Gastrocnemius medialis (tissue), 4 donors: ENCODE measurements at regions not wholly inside any gene's neighbourhood (a gene's known extent, or its start where the extent isn't known, plus 50 kb on each side); places are given as distances from the start of the nearest gene placed in this dataset.

Experiments used
- ATAC-seq, 2 donors: fragments of 150-250 bp; one replicate each; pipeline ENCODE4 v1.9.1; 2016
- DNase-seq, 2 donors: peaks; one replicate each; pipeline ENCODE4 v3.0.0-alpha.2; 2019
- H3K27ac ChIP-seq, 4 donors: fragments of 200-600 bp; sonication (generic); 1 replicate in 1 of 4; 2 replicates in 3 of 4; pipeline ENCODE4 v1.5.1; 2016 to 2018; ENCODE audit warnings: mild to moderate bottlenecking in 2 of 4, moderate library complexity in 1 of 4
- H3K27me3 ChIP-seq, 3 donors: fragments of 200-600 bp; sonication (generic) in 2 of 3; 1 replicate in 1 of 3; 2 replicates in 2 of 3; pipeline versions ENCODE4 v1.5.1 to v1.6.0; 2016 to 2019; ENCODE audit warnings: mild to moderate bottlenecking in 1 of 3, moderate library complexity in 1 of 3
- H3K36me3 ChIP-seq, 2 donors: fragments of 200-600 bp; sonication (generic) in 1 of 2; one replicate each; pipeline ENCODE4 v1.5.1; 2017 to 2018
- H3K4me1 ChIP-seq, 2 donors: fragments of 200-600 bp; sonication (generic) in 1 of 2; one replicate each; pipeline ENCODE4 v1.5.1; 2016 to 2017; ENCODE audit warnings: mild to moderate bottlenecking in 2 of 2
- H3K4me3 ChIP-seq, 4 donors: fragments of 200-600 bp; sonication (generic) in 3 of 4; 1 replicate in 1 of 4; 2 replicates in 3 of 4; pipeline ENCODE4 v1.5.1; 2016 to 2019; ENCODE audit warnings: mild to moderate bottlenecking in 2 of 4
- H3K9me3 ChIP-seq, 3 donors: fragments of 200-600 bp; sonication (generic) in 2 of 3; 1 replicate in 1 of 3; 2 replicates in 2 of 3; pipeline ENCODE4 v1.5.1; 2016 to 2019
- POLR2A ChIP-seq, 2 donors: fragments of 450-650 bp; IDR thresholded peaks; one replicate each; pipeline ENCODE4 v1.6.1; 2017; ENCODE audit warnings: antibody characterized with exemption in 2 of 2, mild to moderate bottlenecking in 2 of 2, moderate library complexity in 2 of 2
- in situ Hi-C, 4 donors: fragments of 200-750 bp; cut with MboI; loops; one replicate each; pipeline versions ENCODE4 v1.15.0 to v1.8.0; 2017; ENCODE audit warnings: low sequenced_read_pairs in 4 of 4
- intact Hi-C: fragments of 100-400 bp; cut with DNase I; formaldehyde crosslinking; loops from one replicate; pipeline ENCODE4 v1.15.1; 2023; ENCODE audit warnings: low total_unique reads
- TF ChIP-seq, protein P1 (sequence below), 5 experiments: fragments of 450-650 bp in 3 of 5; fragments of 200-600 bp in 2 of 5; sonication (generic) in 2 of 5; IDR thresholded peaks in 4 of 5; conservative IDR thresholded peaks in 1 of 5; 1 replicate in 4 of 5; 2 replicates in 1 of 5; pipeline ENCODE4 v1.5.1; 2016 to 2019; ENCODE audit warnings: antibody characterized with exemption in 5 of 5, mild to moderate bottlenecking in 3 of 5, moderate library complexity in 3 of 5

DNA sequence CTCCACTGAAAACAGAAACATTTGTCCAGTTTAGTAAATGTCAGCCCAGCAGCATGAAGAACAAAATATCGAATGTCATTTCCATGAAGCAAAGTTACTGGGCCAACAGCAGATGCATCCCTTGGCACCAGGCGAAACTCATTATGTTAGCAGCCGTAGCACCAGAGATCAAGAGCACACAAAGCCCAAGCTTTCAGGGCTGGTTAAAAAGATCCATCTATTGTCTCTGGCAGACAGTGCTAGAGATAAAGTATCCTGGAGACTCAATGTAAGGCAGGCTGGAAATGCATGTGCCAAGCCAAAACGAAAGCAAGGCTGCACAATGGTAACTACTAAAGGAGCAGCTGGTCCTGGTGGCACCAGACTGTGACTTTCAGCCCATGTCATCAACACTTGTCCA lies 120.3 kb upstream of the PLEKHG7 start:
- Histone ChIP-seq H3K27ac (peak overlapping the region in 1 of 4 donors; percentile 11), H3K4me1 (no peaks in the 10 kb centered on the region), H3K4me3 (no peak overlapping the region), H3K36me3 (no peaks in the 10 kb centered on the region), H3K27me3 (no peaks in the 10 kb centered on the region), H3K9me3 (no peaks in the 10 kb centered on the region)
- in situ Hi-C loops: loop anchor here in 2 of 4 donors (25.0 kb wide), 2 partner anchors 770 to 1195 kb away; no protein-coding TSS in a partner anchor
- DNase-seq (no peak), ATAC-seq (no peak)
- intact Hi-C loops: no loop called here
- no peak for TF ChIP-seq POLR2A (IDR thresholded peaks at IDR 0.05)
- TF ChIP-seq, protein P1, sequence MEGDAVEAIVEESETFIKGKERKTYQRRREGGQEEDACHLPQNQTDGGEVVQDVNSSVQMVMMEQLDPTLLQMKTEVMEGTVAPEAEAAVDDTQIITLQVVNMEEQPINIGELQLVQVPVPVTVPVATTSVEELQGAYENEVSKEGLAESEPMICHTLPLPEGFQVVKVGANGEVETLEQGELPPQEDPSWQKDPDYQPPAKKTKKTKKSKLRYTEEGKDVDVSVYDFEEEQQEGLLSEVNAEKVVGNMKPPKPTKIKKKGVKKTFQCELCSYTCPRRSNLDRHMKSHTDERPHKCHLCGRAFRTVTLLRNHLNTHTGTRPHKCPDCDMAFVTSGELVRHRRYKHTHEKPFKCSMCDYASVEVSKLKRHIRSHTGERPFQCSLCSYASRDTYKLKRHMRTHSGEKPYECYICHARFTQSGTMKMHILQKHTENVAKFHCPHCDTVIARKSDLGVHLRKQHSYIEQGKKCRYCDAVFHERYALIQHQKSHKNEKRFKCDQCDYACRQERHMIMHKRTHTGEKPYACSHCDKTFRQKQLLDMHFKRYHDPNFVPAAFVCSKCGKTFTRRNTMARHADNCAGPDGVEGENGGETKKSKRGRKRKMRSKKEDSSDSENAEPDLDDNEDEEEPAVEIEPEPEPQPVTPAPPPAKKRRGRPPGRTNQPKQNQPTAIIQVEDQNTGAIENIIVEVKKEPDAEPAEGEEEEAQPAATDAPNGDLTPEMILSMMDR (IDR thresholded peaks at IDR 0.05 in 4 of 5, conservative IDR thresholded peaks at IDR 0.05 in 1 of 5): no peak

DNA sequence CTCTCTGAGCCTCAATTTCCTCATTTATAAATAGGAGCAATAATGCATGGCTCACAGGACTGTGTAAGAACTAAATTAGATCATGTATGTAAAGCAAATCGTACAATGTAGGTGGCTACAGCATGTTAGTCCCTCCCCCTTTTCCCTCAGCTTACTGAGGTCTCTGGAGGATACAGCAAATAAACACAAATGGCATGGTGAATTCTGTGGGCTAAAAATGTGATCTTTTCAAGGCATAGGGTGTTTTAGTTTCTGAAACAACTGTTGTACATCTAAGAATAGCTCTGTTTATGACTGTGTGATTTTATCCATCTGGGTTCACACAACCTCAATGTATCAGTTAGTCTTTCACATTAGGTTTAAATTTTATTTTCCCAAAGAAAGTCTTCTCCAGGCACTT lies 121.2 kb upstream of the PLEKHG7 start:
- Histone ChIP-seq H3K4me3 (no peak overlapping the region), H3K9me3 (no peaks in the 10 kb centered on the region), H3K4me1 (no peaks in the 10 kb centered on the region), H3K27me3 (no peaks in the 10 kb centered on the region), H3K27ac (no peak overlapping the region), H3K36me3 (no peaks in the 10 kb centered on the region)
- no peak for DNase-seq
- intact Hi-C loops (no loop called here), in situ Hi-C loops (loop anchor here in 2 of 4 donors (25.0 kb wide), 2 partner anchors 769 to 1194 kb away; no protein-coding TSS in a partner anchor)
- no peak for ATAC-seq
- no peak for TF ChIP-seq POLR2A (IDR thresholded peaks at IDR 0.05)
- TF ChIP-seq, protein P1 (IDR thresholded peaks at IDR 0.05 in 4 of 5, conservative IDR thresholded peaks at IDR 0.05 in 1 of 5): no peak

DNA sequence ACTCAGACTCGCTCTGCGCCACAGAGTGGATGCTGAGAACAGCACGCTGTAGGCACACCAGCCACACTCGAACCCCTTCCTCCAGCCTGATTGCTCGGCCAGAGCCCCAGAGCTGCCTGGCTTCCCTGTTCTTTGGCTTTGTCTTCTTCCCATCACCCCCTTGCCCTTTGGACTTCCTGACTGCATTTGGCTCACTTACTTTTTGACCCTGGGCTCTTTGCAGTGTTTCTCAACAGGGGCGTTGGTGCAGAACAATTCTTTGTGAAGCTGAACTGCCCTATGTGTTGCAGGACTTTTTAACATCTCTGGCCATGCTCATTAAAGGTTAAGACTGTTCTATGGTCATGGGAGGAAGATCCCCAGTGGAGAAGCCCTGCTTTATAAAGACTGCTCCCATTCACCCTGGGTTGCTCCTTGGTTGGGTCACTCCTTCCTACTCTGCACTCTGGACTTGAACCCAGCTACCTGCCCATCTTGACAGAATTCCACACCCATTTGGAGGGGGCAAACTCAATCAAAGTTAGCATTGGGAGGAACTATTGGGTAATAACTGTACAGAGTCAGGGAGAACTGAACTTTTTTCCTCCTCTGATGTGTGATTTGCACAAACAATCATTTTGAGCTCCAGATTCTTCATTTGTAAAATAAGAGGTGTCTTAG lies 127.7 kb upstream of the PLEKHG7 start:
- intact Hi-C loops: loop anchor here (5.0 to 10.0 kb wide), 3 partner anchors 68 to 1000 kb away; partner anchors contain the start of gene BTG1
- ATAC-seq: no peak
- H3K27me3 ChIP-seq: no peaks in the 10 kb centered on the region
- H3K27ac ChIP-seq: no peak overlapping the region
- no peak for TF ChIP-seq POLR2A (IDR thresholded peaks at IDR 0.05)
- TF ChIP-seq, protein P1 (IDR thresholded peaks at IDR 0.05 in 4 of 5, conservative IDR thresholded peaks at IDR 0.05 in 1 of 5): no peak
- no peak overlapping the region for H3K4me3 ChIP-seq
- H3K9me3 ChIP-seq: no peaks in the 10 kb centered on the region
- H3K4me1 ChIP-seq: peaks cover under 1 to 3% of the 10 kb centered on the region in 2 donors
- no peaks in the 10 kb centered on the region for H3K36me3 ChIP-seq
- in situ Hi-C loops: loop anchor here (5.0 to 25.0 kb wide), 7 partner anchors 428 to 1188 kb away; partner anchors contain the start of gene BTG1 (in 3 of the 4)
- DNase-seq: no peak

DNA sequence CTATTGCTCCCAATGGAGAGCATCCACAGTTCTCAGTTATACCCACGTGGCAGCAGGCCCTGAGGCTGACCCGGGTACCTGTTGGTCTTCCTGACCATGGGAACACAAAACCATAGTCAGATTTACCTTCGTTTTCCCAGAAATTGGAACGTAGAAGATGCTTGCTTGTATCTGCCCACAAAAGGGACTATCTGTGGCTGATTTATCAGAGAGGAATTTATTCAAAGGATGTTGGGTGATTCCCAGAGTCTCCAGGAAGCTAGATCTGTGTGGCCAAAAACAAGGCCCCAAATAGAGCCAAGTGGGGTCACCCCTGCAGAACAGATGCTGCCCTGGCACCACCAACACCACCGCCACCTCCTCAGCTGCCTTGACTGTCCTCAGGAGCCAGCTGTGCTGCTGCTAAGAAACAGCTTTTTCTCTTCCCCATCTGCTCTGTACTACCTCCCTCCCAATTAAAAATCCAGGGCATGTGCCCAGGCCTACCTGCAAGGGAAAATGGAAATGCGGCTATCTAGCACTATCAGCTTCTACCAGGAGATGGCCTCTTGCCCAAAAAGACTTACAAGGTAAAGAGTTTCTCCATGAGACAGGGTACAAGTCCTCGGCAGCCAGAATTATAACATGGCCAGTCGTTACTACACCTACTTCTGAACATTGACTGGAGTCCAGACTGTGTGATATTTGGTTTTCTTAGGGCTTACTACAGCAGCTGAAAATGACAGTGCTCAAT lies 128.6 kb upstream of the PLEKHG7 start:
- no peak for TF ChIP-seq POLR2A (IDR thresholded peaks at IDR 0.05)
- TF ChIP-seq, protein P1 (IDR thresholded peaks at IDR 0.05 in 4 of 5, conservative IDR thresholded peaks at IDR 0.05 in 1 of 5): no peak
- Histone ChIP-seq H3K4me1 (peaks cover 9 to 11% of the 10 kb centered on the region in 2 donors), H3K27ac (no peak overlapping the region), H3K9me3 (no peaks in the 10 kb centered on the region), H3K36me3 (no peaks in the 10 kb centered on the region), H3K27me3 (no peaks in the 10 kb centered on the region), H3K4me3 (no peak overlapping the region)
- intact Hi-C loops (loop anchor here (5.0 to 10.0 kb wide), 3 partner anchors 67 to 999 kb away; partner anchors contain the start of gene BTG1), in situ Hi-C loops (loop anchor here (5.0 to 25.0 kb wide), 5 partner anchors 427 to 987 kb away; partner anchors contain the start of gene BTG1 (in 3 of the 4))
- ATAC-seq: no peak
- no peak for DNase-seq
